ENCODE measurements at regions not wholly inside any gene's neighbourhood (a gene's known extent, or its start where the extent isn't known, plus 50 kb on each side); places are given as distances from the start of the nearest gene placed in this dataset.

GRCh38 chr14:53228966-53229365 lies 75.8 kb upstream of the DDHD1 start:
- TF ChIP-seq CTCF (conservative IDR thresholded peaks at IDR 0.05 in 1 of 2, IDR thresholded peaks at IDR 0.05 in 1 of 2; ENCODE audit: low read depth in 1 of 2, low read length in 2 of 2): no peak
- no peak for TF ChIP-seq EZH2 (IDR thresholded peaks at IDR 0.05; ENCODE audit: low read length, missing control alignments)

Data from fibroblast of lung (primary cell).